IMR-90 (cell line): ENCODE measurements at regions not wholly inside any gene's neighbourhood (a gene's known extent, or its start where the extent isn't known, plus 50 kb on each side); places are given as distances from the start of the nearest gene placed in this dataset.

Source experiments
- ATAC-seq: fragments of 200-7000 bp; cut with Tn5 transposase; 2 replicates; pipeline ENCODE4 v1.9.1; 2020; ENCODE audit warnings: low read depth, mild to moderate bottlenecking, moderate library complexity
- BruUV-seq: library from RNA; stranded (reverse); fragments of 400-500 nt; replicated peaks from 2 replicates; lab custom pipeline; 2021; lab: Mats Ljungman, UMichigan
- CTCF ChIA-PET: fragments of 300-600 bp; formaldehyde crosslinking; extraction: SDS; loops from one replicate; lab custom pipeline; 2021; ENCODE audit warnings: antibody characterized with exemption; lab: Yijun Ruan, JAX
- POLR2A ChIA-PET: fragments of 300-600 bp; sonication (Branson Sonifier 250); formaldehyde crosslinking; loops from one replicate; lab custom pipeline; 2022; ENCODE audit warnings: antibody characterized with exemption; ENCODE audit not compliant: unreplicated experiment; lab: Charles Lee
- DNase-seq: peaks from one replicate; pipeline ENCODE4 v3.0.0; 2013
- H2AFZ ChIP-seq: replicated peaks from 2 replicates; pipeline ENCODE3; 2013; ENCODE audit warnings: low read length, mild to moderate bottlenecking; ENCODE audit not compliant: poor library complexity
- H2AK5ac ChIP-seq: 2 replicates; pipeline ENCODE4 v1.6.1; 2013; ENCODE audit warnings: low read depth, low read length, inconsistent platforms
- H2AK9ac ChIP-seq: replicated peaks from 2 replicates; pipeline ENCODE3; 2013; ENCODE audit warnings: mild to moderate bottlenecking, low read depth, low read length, moderate library complexity; ENCODE audit not compliant: poor library complexity
- H2BK120ac ChIP-seq: 2 replicates; pipeline ENCODE4 v1.6.1; 2013; ENCODE audit warnings: low read depth, low read length, inconsistent platforms
- H2BK15ac ChIP-seq: 3 replicates; pipeline ENCODE4 v1.6.1; 2013; ENCODE audit warnings: low read depth, low read length, inconsistent platforms
- H2BK20ac ChIP-seq: 2 replicates; pipeline ENCODE4 v1.6.1; 2013; ENCODE audit warnings: low read depth, mild to moderate bottlenecking, inconsistent platforms, low read length, moderate library complexity
- H2BK5ac ChIP-seq: 2 replicates; pipeline ENCODE4 v1.6.1; 2013; ENCODE audit warnings: mild to moderate bottlenecking, low read depth, low read length, inconsistent platforms; ENCODE audit not compliant: poor library complexity, severe bottlenecking
- H3K14ac ChIP-seq: replicated peaks from 2 replicates; pipeline ENCODE4 v1.6.1; 2013; ENCODE audit warnings: low read depth, low read length, inconsistent platforms
- H3K18ac ChIP-seq: 2 replicates; pipeline ENCODE4 v1.6.1; 2013; ENCODE audit warnings: low read depth, low read length, control low read depth
- H3K23ac ChIP-seq: 2 replicates; pipeline ENCODE4 v1.6.1; 2013; ENCODE audit warnings: low read depth, low read length, inconsistent platforms
- H3K27ac ChIP-seq: 2 replicates; pipeline ENCODE4 v1.5.1; 2013; ENCODE audit warnings: mild to moderate bottlenecking, control low read depth, low read length; ENCODE audit not compliant: insufficient read depth
- H3K27me3 ChIP-seq: 2 replicates; pipeline ENCODE4 v1.6.1; 2013; ENCODE audit warnings: low read length; ENCODE audit not compliant: control insufficient read depth, insufficient read depth
- H3K36me3 ChIP-seq: 2 replicates; pipeline ENCODE4 v1.6.1; 2013; ENCODE audit warnings: low read length, mixed read lengths; ENCODE audit not compliant: control insufficient read depth, insufficient read depth
- H3K4ac ChIP-seq: 2 replicates; pipeline ENCODE4 v1.6.1; 2013; ENCODE audit warnings: low read depth, low read length, inconsistent platforms
- H3K4me1 ChIP-seq: 2 replicates; pipeline ENCODE4 v1.6.1; 2013; ENCODE audit warnings: low read length, mixed read lengths; ENCODE audit not compliant: control insufficient read depth, insufficient read depth
- H3K4me2 ChIP-seq: 2 replicates; pipeline ENCODE4 v1.6.1; 2013; ENCODE audit warnings: low read depth, mild to moderate bottlenecking, control low read depth, low read length, moderate library complexity
- H3K4me3 ChIP-seq: 2 replicates; pipeline ENCODE4 v1.5.1; 2013; ENCODE audit warnings: low read depth, mild to moderate bottlenecking, control low read depth, low read length, moderate library complexity; ENCODE audit not compliant: insufficient read depth
- H3K56ac ChIP-seq: 2 replicates; pipeline ENCODE4 v1.6.1; 2013; ENCODE audit warnings: low read length, inconsistent platforms; ENCODE audit not compliant: insufficient read depth; ENCODE audit errors: extremely low read depth
- H3K79me1 ChIP-seq, 2 experiments: 2 replicates each; pipeline ENCODE4 v1.6.1; 2013; ENCODE audit warnings: low read length in 2 of 2, inconsistent platforms in 1 of 2, low read depth in 1 of 2
- H3K9ac ChIP-seq: 2 replicates; pipeline ENCODE4 v1.6.1; 2013; ENCODE audit warnings: low read depth, low read length, control low read depth
- H3K9me1 ChIP-seq: 2 replicates; pipeline ENCODE4 v1.6.1; 2013; ENCODE audit warnings: low read length, inconsistent platforms; ENCODE audit not compliant: insufficient read depth
- H3K9me3 ChIP-seq: 2 replicates; pipeline ENCODE4 v1.6.1; 2013; ENCODE audit warnings: low read length; ENCODE audit not compliant: control insufficient read depth, insufficient read depth
- H4K20me1 ChIP-seq: 2 replicates; pipeline ENCODE4 v1.6.1; 2013; ENCODE audit warnings: low read length, inconsistent platforms; ENCODE audit not compliant: insufficient read depth
- H4K5ac ChIP-seq: 2 replicates; pipeline ENCODE4 v1.6.1; 2013; ENCODE audit warnings: mild to moderate bottlenecking, low read depth, low read length, control low read depth
- H4K8ac ChIP-seq, 2 experiments: 2 replicates each; pipeline ENCODE4 v1.6.1; 2013; ENCODE audit warnings: low read depth in 2 of 2, low read length in 2 of 2, control low read depth in 1 of 2, inconsistent platforms in 1 of 2
- H4K91ac ChIP-seq: 2 replicates; pipeline ENCODE4 v1.6.1; 2013; ENCODE audit warnings: low read depth, low read length, inconsistent platforms; ENCODE audit not compliant: insufficient read depth
- BHLHE40 ChIP-seq: fragments of 150-350 bp; IDR thresholded peaks from 2 replicates; pipeline ENCODE4 v1.6.1; 2016; ENCODE audit warnings: mild to moderate bottlenecking, low read depth, low read length
- CEBPB ChIP-seq: IDR thresholded peaks from 2 replicates; pipeline ENCODE4 v1.6.1; 2012; ENCODE audit warnings: low read depth, low read length, improper control_type of control experiment
- ELK1 ChIP-seq: fragments of 150-350 bp; IDR thresholded peaks from 2 replicates; pipeline ENCODE4 v1.6.1; 2016; ENCODE audit warnings: low read depth, mild to moderate bottlenecking, low read length, moderate library complexity, borderline replicate concordance
- FOS ChIP-seq: fragments of 150-350 bp; IDR thresholded peaks from 2 replicates; pipeline ENCODE4 v1.6.1; 2016; ENCODE audit warnings: low read depth, low read length
- MAZ ChIP-seq: IDR thresholded peaks from 2 replicates; pipeline ENCODE4 v1.6.1; 2012; ENCODE audit warnings: low read depth, mild to moderate bottlenecking, low read length, improper control_type of control experiment, moderate library complexity, borderline replicate concordance
- MXI1 ChIP-seq: IDR thresholded peaks from 2 replicates; pipeline ENCODE4 v1.6.1; 2012; ENCODE audit warnings: low read depth, mild to moderate bottlenecking, low read length, moderate library complexity, borderline replicate concordance
- NFE2L2 ChIP-seq: fragments of 150-350 bp; IDR thresholded peaks from 2 replicates; pipeline ENCODE4 v1.6.1; 2016; ENCODE audit warnings: low read depth, mild to moderate bottlenecking, low read length
- RAD21 ChIP-seq: IDR thresholded peaks from 2 replicates; pipeline ENCODE4 v1.6.1; 2012; ENCODE audit warnings: low read length, improper control_type of control experiment
- RCOR1 ChIP-seq: IDR thresholded peaks from 2 replicates; pipeline ENCODE4 v1.6.1; 2012; ENCODE audit warnings: mild to moderate bottlenecking, low read length, improper control_type of control experiment; ENCODE audit not compliant: insufficient replicate concordance
- RFX5 ChIP-seq: IDR thresholded peaks from 2 replicates; pipeline ENCODE4 v1.8.0; 2012; ENCODE audit warnings: low read depth, mild to moderate bottlenecking, low read length, moderate library complexity
- SMC3 ChIP-seq: fragments of 150-350 bp; IDR thresholded peaks from 2 replicates; pipeline ENCODE4 v1.6.1; 2016; ENCODE audit warnings: low read depth, mild to moderate bottlenecking, antibody characterized with exemption, low read length, moderate library complexity
- USF2 ChIP-seq: fragments of 150-350 bp; IDR thresholded peaks from 2 replicates; pipeline ENCODE4 v1.6.1; 2017; ENCODE audit warnings: mild to moderate bottlenecking, antibody characterized with exemption, low read length, low read depth
- WGBS, 2 experiments: methylation state at CpG; one replicate each; pipeline versions ENCODE4 v1.1.5 to v1.1.7; 2013; ENCODE audit warnings: missing lambda C conversion rate in 2 of 2; ENCODE audit not compliant: insufficient read length in 1 of 2; ENCODE audit errors: extremely low coverage in 2 of 2; 5-methylcytosine and 5-hydroxymethylcytosine counted together
- dilution Hi-C: fragments of 300-500 bp; cut with HindIII; formaldehyde crosslinking; loops from one replicate; pipeline ENCODE4 v1.14.3; 2018; ENCODE audit warnings: low sequenced_read_pairs; ENCODE audit not compliant: unreplicated experiment
- in situ Hi-C: fragments of 300-500 bp; cut with MboI; formaldehyde crosslinking; loops from 3 replicates; pipeline ENCODE4 v1.14.3; 2019; ENCODE audit warnings: low sequenced_read_pairs, inconsistent platforms, mixed read lengths
- intact Hi-C: fragments of 100-400 bp; cut with micrococcal nuclease; formaldehyde crosslinking; loops from 2 replicates; pipeline ENCODE4 v1.10.0; 2022
- TF ChIP-seq, protein P1 (sequence below): conservative IDR thresholded peaks from 2 replicates; pipeline ENCODE4 v1.5.1; 2012; ENCODE audit warnings: mild to moderate bottlenecking, low read depth, low read length, improper control_type of control experiment

- TF ChIP-seq CEBPB = no peak
- no peak for TF ChIP-seq NFE2L2
- no peak for TF ChIP-seq RFX5
- TF ChIP-seq, protein P1, sequence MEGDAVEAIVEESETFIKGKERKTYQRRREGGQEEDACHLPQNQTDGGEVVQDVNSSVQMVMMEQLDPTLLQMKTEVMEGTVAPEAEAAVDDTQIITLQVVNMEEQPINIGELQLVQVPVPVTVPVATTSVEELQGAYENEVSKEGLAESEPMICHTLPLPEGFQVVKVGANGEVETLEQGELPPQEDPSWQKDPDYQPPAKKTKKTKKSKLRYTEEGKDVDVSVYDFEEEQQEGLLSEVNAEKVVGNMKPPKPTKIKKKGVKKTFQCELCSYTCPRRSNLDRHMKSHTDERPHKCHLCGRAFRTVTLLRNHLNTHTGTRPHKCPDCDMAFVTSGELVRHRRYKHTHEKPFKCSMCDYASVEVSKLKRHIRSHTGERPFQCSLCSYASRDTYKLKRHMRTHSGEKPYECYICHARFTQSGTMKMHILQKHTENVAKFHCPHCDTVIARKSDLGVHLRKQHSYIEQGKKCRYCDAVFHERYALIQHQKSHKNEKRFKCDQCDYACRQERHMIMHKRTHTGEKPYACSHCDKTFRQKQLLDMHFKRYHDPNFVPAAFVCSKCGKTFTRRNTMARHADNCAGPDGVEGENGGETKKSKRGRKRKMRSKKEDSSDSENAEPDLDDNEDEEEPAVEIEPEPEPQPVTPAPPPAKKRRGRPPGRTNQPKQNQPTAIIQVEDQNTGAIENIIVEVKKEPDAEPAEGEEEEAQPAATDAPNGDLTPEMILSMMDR = no peak
- no peak for TF ChIP-seq RAD21
- no peak for TF ChIP-seq BHLHE40
- TF ChIP-seq MXI1 = no peak
- TF ChIP-seq USF2 = no peak
- TF ChIP-seq RCOR1 = no peak
- no peak for TF ChIP-seq MAZ
- TF ChIP-seq SMC3 = no peak
- TF ChIP-seq ELK1 = no peak
- TF ChIP-seq FOS = no peak
- WGBS, 2 experiments = 100% methylated on average over 2 of the region's 6 CpGs; no CpG with 5 or more reads in 1 of the 2 experiments
- intact Hi-C loops (loop anchor here (5.0 to 10.0 kb wide), 3 partner anchors 124 to 829 kb away; no protein-coding TSS in a partner anchor), dilution Hi-C loops (no loop called here), in situ Hi-C loops (no loop called here)
- Histone ChIP-seq H3K27me3 (no peaks in the 10 kb centered on the region), H2AK9ac (no peak overlapping the region), H3K9me3 (no peaks in the 10 kb centered on the region), H3K18ac (no peak overlapping the region), H3K79me1 (no peaks in the 10 kb centered on the region), H3K9ac (no peak overlapping the region), H4K8ac (no peak overlapping the region), H2BK15ac (0 out of 3 replicates have a peak overlapping the region, but pooled peaks have one; percentile 1), H3K23ac (no peak overlapping the region), H3K4me2 (no peak overlapping the region), H2BK120ac (no peak overlapping the region), H3K36me3 (no peaks in the 10 kb centered on the region), H3K56ac (no peak overlapping the region), H2AK5ac (no peak overlapping the region), H4K91ac (no peak overlapping the region), H4K20me1 (no peaks in the 10 kb centered on the region), H2BK5ac (no peak overlapping the region), H2AFZ (no peak overlapping the region), H3K4me1 (peaks cover 11% of the 10 kb centered on the region), H3K9me1 (no peaks in the 10 kb centered on the region), H3K27ac (no peak overlapping the region), H2BK20ac (no peak overlapping the region), H3K4me3 (no peak overlapping the region), H3K4ac (no peak overlapping the region), H3K14ac (no peak overlapping the region), H4K5ac (no peak overlapping the region)
- no peak for ATAC-seq
- no TSS peak for BruUV-seq
- POLR2A ChIA-PET = no interaction called here
- CTCF ChIA-PET = no interaction called here
- no peak for DNase-seq
Measured at GRCh38 chr2:12178289-12179080, 432.1 kb downstream of the LPIN1 start.
